SK-N-SH (cell line): ENCODE measurements at regions not wholly inside any gene's neighbourhood (a gene's known extent, or its start where the extent isn't known, plus 50 kb on each side); places are given as distances from the start of the nearest gene placed in this dataset.

Source experiments
- CTCF ChIA-PET: fragments of 300-600, 350-600 bp; formaldehyde crosslinking; extraction: SDS; loops from one replicate; lab custom pipeline; 2021; lab: Yijun Ruan, JAX
- POLR2A ChIA-PET: fragments of 350-600 bp; sonication (Branson Sonifier 250); formaldehyde crosslinking; extraction: SDS; loops from one replicate; lab custom pipeline; 2020; ENCODE audit warnings: antibody characterized with exemption, inconsistent platforms; lab: Yijun Ruan, JAX
- DNase-seq: peaks from one replicate; pipeline ENCODE4 v3.0.0; 2012
- H2AFZ ChIP-seq: fragments of 200-600 bp; sonication (generic); 2 replicates; pipeline ENCODE4 v1.8.1; 2016; ENCODE audit warnings: antibody characterized with exemption, mild to moderate bottlenecking, low read depth
- H3F3A ChIP-seq: fragments of 200-600 bp; sonication (generic); replicated peaks from 2 replicates; pipeline ENCODE3; 2016; ENCODE audit warnings: antibody characterized with exemption, mild to moderate bottlenecking; ENCODE audit not compliant: insufficient read depth
- H3K27ac ChIP-seq, 2 experiments: fragments of 200-500 bp in 1 of 2; fragments of 200-600 bp in 1 of 2; sonication (Bioruptor generic) in 1 of 2; sonication (generic), shearing (Covaris generic) in 1 of 2; 2 replicates each; pipeline versions ENCODE4 v1.5.1 to v1.6.1; 2014 to 2016; ENCODE audit warnings: low read depth in 2 of 2, inconsistent platforms in 1 of 2, low read length in 1 of 2, mild to moderate bottlenecking in 1 of 2, mixed read lengths in 1 of 2
- H3K27me3 ChIP-seq: fragments of 200-600 bp; sonication (generic), shearing (Covaris generic); 2 replicates; pipeline ENCODE4 v1.6.1; 2016; ENCODE audit warnings: mixed run types; ENCODE audit not compliant: insufficient read depth
- H3K36me3 ChIP-seq, 2 experiments: fragments of 200-500 bp in 1 of 2; fragments of 200-600 bp in 1 of 2; sonication (Bioruptor generic) in 1 of 2; sonication (generic) in 1 of 2; replicated peaks in 1 of 2; 2 replicates each; pipeline versions ENCODE3 to v1.5.1; 2014 to 2016; ENCODE audit warnings: low read length in 1 of 2, mild to moderate bottlenecking in 1 of 2; ENCODE audit not compliant: insufficient read depth in 2 of 2, control insufficient read depth in 1 of 2
- H3K4me1 ChIP-seq, 2 experiments: fragments of 200-500 bp in 1 of 2; fragments of 200-600 bp in 1 of 2; sonication (Bioruptor generic) in 1 of 2; sonication (generic), shearing (Covaris generic) in 1 of 2; 2 replicates each; pipeline versions ENCODE4 v1.5.1 to v1.6.1; 2014 to 2016; ENCODE audit warnings: low read depth in 1 of 2, low read length in 1 of 2, mixed run types in 1 of 2; ENCODE audit not compliant: insufficient read depth in 2 of 2, control insufficient read depth in 1 of 2
- H3K4me2 ChIP-seq: fragments of 200-600 bp; sonication (generic), shearing (Covaris generic); 2 replicates; pipeline ENCODE4 v1.6.1; 2017; ENCODE audit warnings: mixed run types
- H3K4me3 ChIP-seq, 2 experiments: fragments of 200-500 bp in 1 of 2; fragments of 200-600 bp in 1 of 2; sonication (Bioruptor generic) in 1 of 2; sonication (generic), shearing (Covaris generic) in 1 of 2; 2 replicates each; pipeline versions ENCODE4 v1.5.1 to v1.8.1; 2014 to 2016; ENCODE audit warnings: low read depth in 2 of 2, inconsistent platforms in 1 of 2, low read length in 1 of 2, mild to moderate bottlenecking in 1 of 2, mixed read lengths in 1 of 2, moderate library complexity in 1 of 2
- H3K79me2 ChIP-seq: fragments of 200-600 bp; sonication (generic); 2 replicates; pipeline ENCODE4 v1.8.1; 2017; ENCODE audit warnings: mild to moderate bottlenecking; ENCODE audit not compliant: insufficient read depth
- H3K9ac ChIP-seq: fragments of 200-600 bp; sonication (generic); 2 replicates; pipeline ENCODE4 v1.6.1; 2017; ENCODE audit warnings: mixed run types
- H3K9me2 ChIP-seq: fragments of 200-600 bp; sonication (generic); 2 replicates; pipeline ENCODE4 v1.6.1; 2017; ENCODE audit warnings: mixed run types
- H3K9me3 ChIP-seq: fragments of 200-600 bp; sonication (generic); 2 replicates; pipeline ENCODE4 v1.6.1; 2017; ENCODE audit warnings: mixed run types, mild to moderate bottlenecking, moderate library complexity
- H4K20me1 ChIP-seq: fragments of 200-600 bp; sonication (generic); 2 replicates; pipeline ENCODE4 v1.6.1; 2017; ENCODE audit warnings: mild to moderate bottlenecking, mixed run types; ENCODE audit not compliant: insufficient read depth
- EP300 ChIP-seq, 2 experiments: IDR thresholded peaks; 2 replicates each; pipeline versions ENCODE4 v1.4.0 to v1.6.1; 2012; ENCODE audit warnings: borderline replicate concordance in 1 of 2, low read depth in 1 of 2, low read length in 1 of 2
- EZH2phosphoT487 ChIP-seq: fragments of 200-600 bp; sonication (generic); IDR thresholded peaks from 2 replicates; pipeline ENCODE4 v1.6.1; 2017; ENCODE audit warnings: low read depth, mixed run types, mild to moderate bottlenecking, antibody characterized with exemption, moderate library complexity, borderline replicate concordance
- FOSL2 ChIP-seq: IDR thresholded peaks from 2 replicates; pipeline ENCODE4 v1.4.0; 2012; ENCODE audit warnings: low read depth, mild to moderate bottlenecking, moderate library complexity, borderline replicate concordance
- FOXJ3 ChIP-seq: sonication (generic); formaldehyde crosslinking; IDR thresholded peaks from 2 replicates; pipeline ENCODE4 v1.5.1; 2020; ENCODE audit warnings: mild to moderate bottlenecking, missing genetic modification reagents
- FOXM1 ChIP-seq: IDR thresholded peaks from 2 replicates; pipeline ENCODE4 v1.4.0; 2012; ENCODE audit warnings: low read depth, mild to moderate bottlenecking
- GATA2 ChIP-seq: sonication (generic); formaldehyde crosslinking; IDR thresholded peaks from 2 replicates; pipeline ENCODE4 v1.5.0; 2020; ENCODE audit warnings: mild to moderate bottlenecking, missing genetic modification reagents
- MXI1 ChIP-seq: IDR thresholded peaks from 2 replicates; pipeline ENCODE4 v1.6.1; 2012; ENCODE audit warnings: mild to moderate bottlenecking, low read depth, low read length, improper control_type of control experiment
- NRF1 ChIP-seq: IDR thresholded peaks from 2 replicates; pipeline ENCODE4 v1.6.1; 2012; ENCODE audit warnings: low read depth, mild to moderate bottlenecking, low read length
- POLR2AphosphoS5 ChIP-seq: IDR thresholded peaks from 2 replicates; pipeline ENCODE4 v1.6.1; 2012; ENCODE audit warnings: low read depth, low read length
- RCOR1 ChIP-seq: fragments of 150-350 bp; IDR thresholded peaks from 2 replicates; pipeline ENCODE4 v1.6.1; 2017; ENCODE audit warnings: antibody characterized with exemption, low read length
- RFX5 ChIP-seq: IDR thresholded peaks from 2 replicates; pipeline ENCODE4 v1.6.1; 2012; ENCODE audit warnings: mild to moderate bottlenecking, improper control_type of control experiment, low read length
- RXRA ChIP-seq: IDR thresholded peaks from 2 replicates; pipeline ENCODE4 v1.4.0; 2012; ENCODE audit warnings: low read depth, mild to moderate bottlenecking, borderline replicate concordance
- SMC3 ChIP-seq: IDR thresholded peaks from 2 replicates; pipeline ENCODE4 v1.6.1; 2012; ENCODE audit warnings: low read depth, low read length, improper control_type of control experiment
- TCF12 ChIP-seq: IDR thresholded peaks from 2 replicates; pipeline ENCODE4 v1.4.0; 2012
- YY1 ChIP-seq: IDR thresholded peaks from 2 replicates; pipeline ENCODE4 v1.4.0; 2012; ENCODE audit warnings: low read depth, mild to moderate bottlenecking
- WGBS: methylation state at CpG from one replicate; pipeline ENCODE4 v1.1.6; 2017; ENCODE audit warnings: low lambda C conversion rate; 5-methylcytosine and 5-hydroxymethylcytosine counted together
- TF ChIP-seq, protein P1 (sequence below): IDR thresholded peaks from 2 replicates; pipeline ENCODE4 v1.4.0; 2012; ENCODE audit warnings: low read depth, borderline replicate concordance
- TF ChIP-seq, protein P2 (sequence below): fragments of 150-350 bp; IDR thresholded peaks from 2 replicates; pipeline ENCODE4 v1.6.1; 2017; ENCODE audit warnings: antibody characterized with exemption, low read length, low read depth, borderline replicate concordance
- TF ChIP-seq, protein P3 (sequence below): IDR thresholded peaks from 2 replicates; pipeline ENCODE4 v1.4.0; 2012; ENCODE audit warnings: low read depth, borderline replicate concordance
- TF ChIP-seq, protein P4 (sequence below): fragments of 200-600 bp; sonication (generic); IDR thresholded peaks from 2 replicates; pipeline ENCODE4 v1.6.1; 2017; ENCODE audit warnings: antibody characterized with exemption, mild to moderate bottlenecking, moderate library complexity

DNA sequence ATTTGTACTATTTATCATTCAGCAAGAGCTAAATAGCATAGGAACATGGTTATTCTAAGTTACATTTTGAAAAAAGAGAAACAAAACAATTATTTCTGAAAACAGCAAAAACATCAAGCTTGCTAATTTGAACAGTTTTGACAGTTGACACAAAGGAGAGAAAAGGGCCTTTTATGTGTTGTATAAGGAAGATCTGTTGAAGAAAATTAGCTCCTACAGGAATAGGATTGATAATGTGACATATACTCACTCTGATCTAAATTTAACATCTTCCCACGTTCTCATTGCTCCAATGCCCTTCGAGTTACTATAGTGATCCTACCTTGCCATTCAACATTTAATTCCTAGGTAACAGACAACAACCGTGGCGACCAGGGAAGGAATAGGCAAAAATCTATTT is 61.4 kb upstream of the BTG3 start (continued):
- TF ChIP-seq, protein P1, sequence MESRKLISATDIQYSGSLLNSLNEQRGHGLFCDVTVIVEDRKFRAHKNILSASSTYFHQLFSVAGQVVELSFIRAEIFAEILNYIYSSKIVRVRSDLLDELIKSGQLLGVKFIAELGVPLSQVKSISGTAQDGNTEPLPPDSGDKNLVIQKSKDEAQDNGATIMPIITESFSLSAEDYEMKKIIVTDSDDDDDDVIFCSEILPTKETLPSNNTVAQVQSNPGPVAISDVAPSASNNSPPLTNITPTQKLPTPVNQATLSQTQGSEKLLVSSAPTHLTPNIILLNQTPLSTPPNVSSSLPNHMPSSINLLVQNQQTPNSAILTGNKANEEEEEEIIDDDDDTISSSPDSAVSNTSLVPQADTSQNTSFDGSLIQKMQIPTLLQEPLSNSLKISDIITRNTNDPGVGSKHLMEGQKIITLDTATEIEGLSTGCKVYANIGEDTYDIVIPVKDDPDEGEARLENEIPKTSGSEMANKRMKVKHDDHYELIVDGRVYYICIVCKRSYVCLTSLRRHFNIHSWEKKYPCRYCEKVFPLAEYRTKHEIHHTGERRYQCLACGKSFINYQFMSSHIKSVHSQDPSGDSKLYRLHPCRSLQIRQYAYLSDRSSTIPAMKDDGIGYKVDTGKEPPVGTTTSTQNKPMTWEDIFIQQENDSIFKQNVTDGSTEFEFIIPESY = no peak
- TF ChIP-seq, protein P2, sequence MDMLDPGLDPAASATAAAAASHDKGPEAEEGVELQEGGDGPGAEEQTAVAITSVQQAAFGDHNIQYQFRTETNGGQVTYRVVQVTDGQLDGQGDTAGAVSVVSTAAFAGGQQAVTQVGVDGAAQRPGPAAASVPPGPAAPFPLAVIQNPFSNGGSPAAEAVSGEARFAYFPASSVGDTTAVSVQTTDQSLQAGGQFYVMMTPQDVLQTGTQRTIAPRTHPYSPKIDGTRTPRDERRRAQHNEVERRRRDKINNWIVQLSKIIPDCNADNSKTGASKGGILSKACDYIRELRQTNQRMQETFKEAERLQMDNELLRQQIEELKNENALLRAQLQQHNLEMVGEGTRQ = no peak
- TF ChIP-seq MXI1 (no peak), POLR2AphosphoS5 (no peak), FOXM1 (no peak), RXRA (no peak), GATA2 (CRISPR knock-in tag) (no peak), FOSL2 (no peak), YY1 (no peak)
- TF ChIP-seq, protein P3, sequence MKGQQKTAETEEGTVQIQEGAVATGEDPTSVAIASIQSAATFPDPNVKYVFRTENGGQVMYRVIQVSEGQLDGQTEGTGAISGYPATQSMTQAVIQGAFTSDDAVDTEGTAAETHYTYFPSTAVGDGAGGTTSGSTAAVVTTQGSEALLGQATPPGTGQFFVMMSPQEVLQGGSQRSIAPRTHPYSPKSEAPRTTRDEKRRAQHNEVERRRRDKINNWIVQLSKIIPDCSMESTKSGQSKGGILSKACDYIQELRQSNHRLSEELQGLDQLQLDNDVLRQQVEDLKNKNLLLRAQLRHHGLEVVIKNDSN = no peak

DNA sequence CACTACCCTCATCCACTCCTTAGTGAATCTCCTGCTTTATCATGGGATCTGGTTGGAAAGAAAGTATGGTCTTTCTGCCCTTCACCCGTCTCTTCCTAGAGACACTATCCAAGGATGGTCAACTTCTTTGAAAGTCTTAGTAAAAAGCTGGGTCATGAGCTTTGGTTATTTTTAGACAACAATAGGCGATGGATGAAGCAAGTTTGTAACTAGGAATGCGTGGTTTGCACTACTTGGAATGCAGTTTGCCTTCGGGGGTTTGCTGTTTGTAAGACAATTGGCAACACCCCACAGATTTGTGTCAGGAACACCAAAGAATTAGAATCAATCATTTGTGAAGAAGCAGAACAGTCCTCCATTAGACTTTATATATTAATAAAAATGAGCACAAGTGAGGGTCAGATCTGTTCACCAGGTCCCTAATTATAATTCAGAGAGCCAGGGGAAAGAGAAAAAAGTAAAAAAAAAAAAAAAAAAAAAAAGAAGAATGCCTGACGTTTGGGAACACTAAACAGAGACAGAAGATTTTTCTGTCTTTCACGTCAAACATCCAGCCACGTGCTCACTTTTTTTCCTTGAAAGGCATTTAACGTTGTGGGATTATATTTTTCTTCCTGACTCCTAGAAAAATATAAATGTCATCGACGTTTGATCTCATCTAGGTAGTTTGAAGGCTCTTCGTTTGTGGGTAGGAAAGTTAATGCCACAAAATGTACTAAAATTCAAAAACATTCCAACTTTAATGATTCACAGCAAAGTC is 60.7 kb upstream of the BTG3 start:
- Histone ChIP-seq H3K4me1 (no peaks in the 10 kb centered on the region), H4K20me1 (no peaks in the 10 kb centered on the region), H3K27me3 (no peaks in the 10 kb centered on the region; the same call in 1 of the 2 replicates), H3K9me2 (no peaks in the 10 kb centered on the region), H3K4me3 (no peak overlapping the region), H3K27ac (no peak overlapping the region), H3F3A (no peaks in the 10 kb centered on the region), H2AFZ (no peak overlapping the region), H3K9ac (no peak overlapping the region), H3K4me2 (no peak overlapping the region), H3K9me3 (no peaks in the 10 kb centered on the region), H3K79me2 (no peaks in the 10 kb centered on the region), H3K36me3 (no peaks in the 10 kb centered on the region)
- CTCF ChIA-PET = interaction anchor here (1.4 to 4.3 kb wide), 3 partner anchors 16 to 252 kb away, joined by 3 to 20 read pairs (median 3); no protein-coding TSS in a partner anchor
- no peak for DNase-seq
- 12% methylated on average over 11 of the region's 11 CpGs for WGBS
- POLR2A ChIA-PET = no interaction called here
- TF ChIP-seq FOSL2 (no peak), RFX5 (no peak), SMC3 (no peak), FOXJ3 (CRISPR knock-in tag) (no peak), EP300 (IDR thresholded peaks at IDR 0.05; ENCODE audit: borderline replicate concordance in 1 of 2, low read depth in 1 of 2, low read length in 1 of 2) (no peak), RCOR1 (no peak), EZH2phosphoT487 (no peak), GATA2 (CRISPR knock-in tag) (no peak), TCF12 (no peak), NRF1 (no peak)
- TF ChIP-seq, protein P4, sequence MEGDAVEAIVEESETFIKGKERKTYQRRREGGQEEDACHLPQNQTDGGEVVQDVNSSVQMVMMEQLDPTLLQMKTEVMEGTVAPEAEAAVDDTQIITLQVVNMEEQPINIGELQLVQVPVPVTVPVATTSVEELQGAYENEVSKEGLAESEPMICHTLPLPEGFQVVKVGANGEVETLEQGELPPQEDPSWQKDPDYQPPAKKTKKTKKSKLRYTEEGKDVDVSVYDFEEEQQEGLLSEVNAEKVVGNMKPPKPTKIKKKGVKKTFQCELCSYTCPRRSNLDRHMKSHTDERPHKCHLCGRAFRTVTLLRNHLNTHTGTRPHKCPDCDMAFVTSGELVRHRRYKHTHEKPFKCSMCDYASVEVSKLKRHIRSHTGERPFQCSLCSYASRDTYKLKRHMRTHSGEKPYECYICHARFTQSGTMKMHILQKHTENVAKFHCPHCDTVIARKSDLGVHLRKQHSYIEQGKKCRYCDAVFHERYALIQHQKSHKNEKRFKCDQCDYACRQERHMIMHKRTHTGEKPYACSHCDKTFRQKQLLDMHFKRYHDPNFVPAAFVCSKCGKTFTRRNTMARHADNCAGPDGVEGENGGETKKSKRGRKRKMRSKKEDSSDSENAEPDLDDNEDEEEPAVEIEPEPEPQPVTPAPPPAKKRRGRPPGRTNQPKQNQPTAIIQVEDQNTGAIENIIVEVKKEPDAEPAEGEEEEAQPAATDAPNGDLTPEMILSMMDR = no peak
- TF ChIP-seq, all 33 proteins: peak for 0
